ENCODE measurements at regions not wholly inside any gene's neighbourhood (a gene's known extent, or its start where the extent isn't known, plus 50 kb on each side); places are given as distances from the start of the nearest gene placed in this dataset.

DNA sequence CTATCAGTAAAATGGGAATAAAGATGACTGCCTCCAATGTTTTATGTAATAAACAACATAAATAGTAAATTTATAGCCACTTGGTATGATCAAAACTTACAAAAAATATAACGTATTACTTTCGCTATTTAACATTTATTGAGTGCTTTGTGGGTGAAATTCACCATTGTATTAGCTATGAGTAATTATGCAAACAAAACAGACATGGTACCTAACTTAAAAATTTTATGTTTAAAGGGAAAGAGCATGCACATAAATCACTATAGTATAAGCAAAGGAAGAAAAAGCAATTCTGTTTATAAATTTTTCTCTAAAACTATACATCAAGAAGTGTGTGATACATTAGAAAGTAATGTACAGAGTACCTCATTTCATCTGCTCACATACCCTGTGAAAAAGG lies 1046.2 kb downstream of the NCAM2 start:
- no peak for DNase-seq
- Mint-ChIP-seq H3K9me3 (peaks cover 0 to 8% (median 4%) of the 10 kb centered on the region in 7 donors), H3K27me3 (no peaks in the 10 kb centered on the region), H3K27ac (no peak overlapping the region), H3K4me3 (no peak overlapping the region), H3K4me1 (no peaks in the 10 kb centered on the region), H3K36me3 (no peaks in the 10 kb centered on the region)
- peaks cover 6 to 20% of the 10 kb centered on the region in 2 experiments for H3K9me3 ChIP-seq (ENCODE audit: control insufficient read depth in 2 of 2, low read length in 2 of 2)
- H3K27me3 ChIP-seq (ENCODE audit: control insufficient read depth, insufficient read depth, low read length): no peaks in the 10 kb centered on the region
- no peak for ATAC-seq (ENCODE audit: low read depth in 2 of 2)
- H3K4me1 ChIP-seq (ENCODE audit: control insufficient read depth, insufficient read depth, low read length, poor library complexity, severe bottlenecking): no peaks in the 10 kb centered on the region
- H3K27ac ChIP-seq (ENCODE audit: insufficient read depth, low read length, poor library complexity, severe bottlenecking): no peak overlapping the region
- H3K4me3 ChIP-seq (ENCODE audit: low read depth, low read length): no peak overlapping the region
- no peaks in the 10 kb centered on the region for H3K36me3 ChIP-seq (ENCODE audit: control insufficient read depth, insufficient read depth, low read length)

DNA sequence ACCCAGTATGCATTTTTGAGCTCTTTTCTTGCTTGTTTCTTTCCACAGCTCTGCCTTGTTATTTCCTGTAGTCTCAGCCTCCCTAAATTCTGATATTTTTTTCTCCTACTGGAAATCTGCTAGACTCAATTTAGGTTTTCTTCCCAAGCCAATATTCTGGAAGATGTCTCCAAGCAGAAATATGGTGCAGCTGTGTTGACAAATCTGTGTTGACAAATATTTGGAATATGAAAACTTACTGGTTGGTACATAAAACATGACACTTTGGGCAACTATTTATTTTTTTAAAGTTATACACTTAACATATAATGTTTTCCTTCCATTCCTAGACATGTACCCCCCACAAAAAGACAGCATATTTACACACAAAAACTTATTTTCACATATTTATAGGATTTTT lies 1048.4 kb downstream of the NCAM2 start:
- no peaks in the 10 kb centered on the region for H3K27me3 ChIP-seq (ENCODE audit: control insufficient read depth, insufficient read depth, low read length)
- H3K4me3 ChIP-seq (ENCODE audit: low read depth, low read length): no peak overlapping the region
- no peak overlapping the region for H3K27ac ChIP-seq (ENCODE audit: insufficient read depth, low read length, poor library complexity, severe bottlenecking)
- H3K9me3 ChIP-seq (ENCODE audit: control insufficient read depth in 2 of 2, low read length in 2 of 2): peaks cover 2 to 4% of the 10 kb centered on the region in 2 experiments
- Mint-ChIP-seq H3K27me3 (no peaks in the 10 kb centered on the region), H3K27ac (no peak overlapping the region), H3K9me3 (peaks cover 0 to 7% (median 4%) of the 10 kb centered on the region in 7 donors), H3K4me3 (no peak overlapping the region), H3K4me1 (no peaks in the 10 kb centered on the region), H3K36me3 (no peaks in the 10 kb centered on the region)
- ATAC-seq (ENCODE audit: low read depth in 2 of 2) (no peak), DNase-seq (no peak)
- no peaks in the 10 kb centered on the region for H3K4me1 ChIP-seq (ENCODE audit: control insufficient read depth, insufficient read depth, low read length, poor library complexity, severe bottlenecking)
- no peaks in the 10 kb centered on the region for H3K36me3 ChIP-seq (ENCODE audit: control insufficient read depth, insufficient read depth, low read length)

DNA sequence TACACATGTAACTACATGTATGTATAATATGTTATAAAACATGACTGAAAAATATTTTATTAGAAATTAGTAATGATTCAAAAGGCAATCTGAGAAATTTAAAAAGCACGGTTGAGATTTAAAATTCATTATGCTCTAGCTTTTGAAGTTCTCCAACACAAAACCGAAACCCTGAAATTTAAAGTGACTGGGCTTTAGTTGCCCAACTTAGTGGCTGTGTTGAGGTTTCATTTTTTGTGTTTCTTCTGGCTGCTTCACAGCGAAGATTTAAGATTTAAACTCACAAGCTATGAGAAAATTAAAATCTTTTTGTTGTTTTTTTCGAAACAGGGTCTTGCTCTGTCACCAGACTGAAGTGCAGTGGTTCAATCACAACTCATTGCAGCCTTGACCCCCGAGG lies 1058.7 kb downstream of the NCAM2 start:
- no peaks in the 10 kb centered on the region for H3K4me1 ChIP-seq (ENCODE audit: control insufficient read depth, insufficient read depth, low read length, poor library complexity, severe bottlenecking)
- no peak overlapping the region for H3K4me3 ChIP-seq (ENCODE audit: low read depth, low read length)
- no peaks in the 10 kb centered on the region for H3K36me3 Mint-ChIP-seq
- no peak overlapping the region for H3K27ac ChIP-seq (ENCODE audit: insufficient read depth, low read length, poor library complexity, severe bottlenecking)
- no peak overlapping the region for H3K27ac Mint-ChIP-seq
- no peaks in the 10 kb centered on the region for H3K36me3 ChIP-seq (ENCODE audit: control insufficient read depth, insufficient read depth, low read length)
- no peaks in the 10 kb centered on the region for H3K27me3 Mint-ChIP-seq
- peaks cover 4 to 8% of the 10 kb centered on the region in 2 experiments for H3K9me3 ChIP-seq (ENCODE audit: control insufficient read depth in 2 of 2, low read length in 2 of 2)
- H3K4me1 Mint-ChIP-seq: no peaks in the 10 kb centered on the region
- H3K27me3 ChIP-seq (ENCODE audit: control insufficient read depth, insufficient read depth, low read length): no peaks in the 10 kb centered on the region
- DNase-seq (no peak), ATAC-seq (ENCODE audit: low read depth in 2 of 2) (no peak)
- H3K4me3 Mint-ChIP-seq: no peak overlapping the region
- H3K9me3 Mint-ChIP-seq: peaks cover 2 to 30% (median 10%) of the 10 kb centered on the region in 7 donors

DNA sequence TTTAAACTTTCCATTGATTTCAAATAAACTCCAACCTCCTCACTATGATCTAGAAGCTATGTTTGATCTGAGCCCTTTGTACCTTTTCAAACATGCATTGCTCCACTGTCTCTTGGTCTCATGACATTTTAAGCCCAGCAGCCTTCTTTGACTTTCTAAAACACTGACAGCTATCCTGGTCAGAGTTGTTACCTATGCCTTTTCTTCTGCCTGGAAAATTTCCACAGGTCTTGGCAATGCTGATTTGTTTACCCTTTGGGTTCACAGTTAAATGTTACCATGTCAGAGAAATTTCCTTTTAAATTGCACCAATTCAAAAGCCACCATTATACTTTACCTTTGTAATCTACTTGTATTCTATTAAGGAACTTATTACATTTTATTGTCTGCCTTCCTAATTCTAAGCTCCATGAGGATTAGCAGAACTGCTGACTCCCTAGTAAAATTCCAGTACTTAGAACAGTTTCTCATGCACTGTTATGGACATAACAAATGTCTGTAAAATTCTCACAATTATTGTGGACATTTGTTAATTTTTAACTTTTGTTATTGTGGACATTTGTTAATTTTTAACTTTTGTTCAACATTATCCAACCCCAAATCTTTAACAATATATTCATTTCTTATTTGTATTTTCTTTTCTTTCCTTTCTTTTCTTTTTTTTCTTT lies 1064.4 kb downstream of the NCAM2 start:
- Histone ChIP-seq H3K4me1 (ENCODE audit: control insufficient read depth, insufficient read depth, low read length, poor library complexity, severe bottlenecking) (no peaks in the 10 kb centered on the region), H3K27ac (ENCODE audit: insufficient read depth, low read length, poor library complexity, severe bottlenecking) (no peak overlapping the region), H3K9me3 (ENCODE audit: control insufficient read depth in 2 of 2, low read length in 2 of 2) (peaks cover 5% of the 10 kb centered on the region in 2 experiments), H3K36me3 (ENCODE audit: control insufficient read depth, insufficient read depth, low read length) (no peaks in the 10 kb centered on the region), H3K4me3 (ENCODE audit: low read depth, low read length) (no peak overlapping the region), H3K27me3 (ENCODE audit: control insufficient read depth, insufficient read depth, low read length) (no peaks in the 10 kb centered on the region)
- H3K36me3 Mint-ChIP-seq: no peaks in the 10 kb centered on the region
- ATAC-seq (ENCODE audit: low read depth in 2 of 2): no peak
- H3K27ac Mint-ChIP-seq: no peak overlapping the region
- no peak for DNase-seq
- H3K4me3 Mint-ChIP-seq: no peak overlapping the region
- peaks cover 2 to 48% (median 9%) of the 10 kb centered on the region in 7 donors for H3K9me3 Mint-ChIP-seq
- H3K27me3 Mint-ChIP-seq: no peaks in the 10 kb centered on the region
- H3K4me1 Mint-ChIP-seq: no peaks in the 10 kb centered on the region

DNA sequence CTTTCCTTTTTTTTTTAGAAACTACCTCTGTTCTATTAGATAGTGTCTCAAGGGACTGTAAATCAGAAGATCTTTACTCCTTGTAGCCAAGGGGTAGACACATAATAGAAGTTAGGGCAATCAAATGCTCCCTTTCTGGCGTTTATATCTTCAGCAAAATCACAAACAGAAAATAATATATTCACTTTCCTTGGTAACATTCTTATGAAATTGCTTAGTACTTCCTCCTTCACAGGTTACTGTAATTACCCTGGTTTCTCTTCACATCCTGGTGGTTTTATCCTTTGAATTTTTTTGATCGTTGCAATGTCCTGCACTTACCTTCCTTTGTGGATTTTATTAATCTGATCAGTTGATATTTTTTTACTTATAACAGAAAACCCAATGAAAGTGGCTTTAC lies 1064.9 kb downstream of the NCAM2 start:
- Mint-ChIP-seq H3K4me1 (no peaks in the 10 kb centered on the region), H3K4me3 (no peak overlapping the region), H3K27me3 (no peaks in the 10 kb centered on the region), H3K9me3 (peaks cover 2 to 48% (median 9%) of the 10 kb centered on the region in 7 donors), H3K27ac (no peak overlapping the region), H3K36me3 (no peaks in the 10 kb centered on the region)
- Histone ChIP-seq H3K27ac (ENCODE audit: insufficient read depth, low read length, poor library complexity, severe bottlenecking) (no peak overlapping the region), H3K27me3 (ENCODE audit: control insufficient read depth, insufficient read depth, low read length) (no peaks in the 10 kb centered on the region), H3K9me3 (ENCODE audit: control insufficient read depth in 2 of 2, low read length in 2 of 2) (peaks cover 5% of the 10 kb centered on the region in 2 experiments), H3K4me3 (ENCODE audit: low read depth, low read length) (no peak overlapping the region), H3K36me3 (ENCODE audit: control insufficient read depth, insufficient read depth, low read length) (no peaks in the 10 kb centered on the region), H3K4me1 (ENCODE audit: control insufficient read depth, insufficient read depth, low read length, poor library complexity, severe bottlenecking) (no peaks in the 10 kb centered on the region)
- no peak for ATAC-seq (ENCODE audit: low read depth in 2 of 2)
- no peak for DNase-seq

DNA sequence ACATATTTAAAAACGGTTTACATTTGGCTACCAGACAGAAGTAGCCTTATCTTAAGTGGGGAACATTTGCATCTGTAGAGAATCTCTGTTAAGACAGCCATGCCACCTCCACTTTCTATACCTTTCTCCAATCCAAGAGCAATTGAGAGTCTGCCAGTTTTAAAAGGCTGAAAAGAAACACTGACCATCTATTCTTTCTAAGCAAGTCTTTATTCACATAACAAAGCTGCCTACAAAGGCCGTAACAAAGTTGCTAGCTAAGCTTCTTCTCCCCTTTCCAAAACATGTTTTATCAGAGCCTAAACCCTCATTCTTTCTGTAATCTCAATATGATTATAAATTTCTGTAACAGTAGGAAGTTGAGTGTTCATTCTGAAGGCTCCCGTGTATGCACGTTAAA lies 1078.3 kb downstream of the NCAM2 start:
- no peak overlapping the region for H3K4me3 ChIP-seq (ENCODE audit: low read depth, low read length)
- Mint-ChIP-seq H3K27me3 (no peaks in the 10 kb centered on the region), H3K36me3 (no peaks in the 10 kb centered on the region), H3K9me3 (peaks cover 0 to 14% (median 2%) of the 10 kb centered on the region in 7 donors), H3K4me1 (no peaks in the 10 kb centered on the region), H3K27ac (no peak overlapping the region), H3K4me3 (no peak overlapping the region)
- no peak for DNase-seq
- H3K9me3 ChIP-seq (ENCODE audit: control insufficient read depth in 2 of 2, low read length in 2 of 2): peaks cover 0 to 11% of the 10 kb centered on the region in 2 experiments
- H3K4me1 ChIP-seq (ENCODE audit: control insufficient read depth, insufficient read depth, low read length, poor library complexity, severe bottlenecking): no peaks in the 10 kb centered on the region
- H3K27ac ChIP-seq (ENCODE audit: insufficient read depth, low read length, poor library complexity, severe bottlenecking): no peak overlapping the region
- H3K27me3 ChIP-seq (ENCODE audit: control insufficient read depth, insufficient read depth, low read length): no peaks in the 10 kb centered on the region
- no peak for ATAC-seq (ENCODE audit: low read depth in 2 of 2)
- no peaks in the 10 kb centered on the region for H3K36me3 ChIP-seq (ENCODE audit: control insufficient read depth, insufficient read depth, low read length)

DNA sequence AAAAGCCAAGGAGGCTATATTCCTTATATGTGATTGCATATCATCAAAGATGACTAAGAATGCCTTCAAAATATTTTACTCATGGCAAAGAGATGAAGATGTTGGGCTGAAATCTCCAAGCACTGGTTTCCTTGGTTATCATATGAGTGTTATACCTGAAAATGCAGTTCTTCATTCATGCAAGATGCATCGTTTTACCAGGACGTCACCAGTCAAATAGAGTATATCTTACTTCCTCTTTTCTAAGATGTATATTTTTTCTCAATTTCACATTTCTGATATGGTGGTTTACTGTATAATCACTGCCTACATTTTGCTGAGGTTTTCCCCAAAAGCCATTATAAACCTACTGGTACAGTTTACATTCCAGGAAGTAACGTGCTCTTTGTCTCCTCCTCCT lies 1085.7 kb downstream of the NCAM2 start:
- Mint-ChIP-seq H3K27ac (no peak overlapping the region), H3K9me3 (peaks cover 0 to 19% (median 4%) of the 10 kb centered on the region in 7 donors), H3K4me1 (no peaks in the 10 kb centered on the region), H3K4me3 (no peak overlapping the region), H3K36me3 (no peaks in the 10 kb centered on the region), H3K27me3 (no peaks in the 10 kb centered on the region)
- Histone ChIP-seq H3K27ac (ENCODE audit: insufficient read depth, low read length, poor library complexity, severe bottlenecking) (no peak overlapping the region), H3K4me1 (ENCODE audit: control insufficient read depth, insufficient read depth, low read length, poor library complexity, severe bottlenecking) (no peaks in the 10 kb centered on the region), H3K27me3 (ENCODE audit: control insufficient read depth, insufficient read depth, low read length) (no peaks in the 10 kb centered on the region), H3K9me3 (ENCODE audit: control insufficient read depth in 2 of 2, low read length in 2 of 2) (peaks cover 4 to 20% of the 10 kb centered on the region in 2 experiments), H3K36me3 (ENCODE audit: control insufficient read depth, insufficient read depth, low read length) (no peaks in the 10 kb centered on the region), H3K4me3 (ENCODE audit: low read depth, low read length) (no peak overlapping the region)
- ATAC-seq (ENCODE audit: low read depth in 2 of 2): no peak
- no peak for DNase-seq

DNA sequence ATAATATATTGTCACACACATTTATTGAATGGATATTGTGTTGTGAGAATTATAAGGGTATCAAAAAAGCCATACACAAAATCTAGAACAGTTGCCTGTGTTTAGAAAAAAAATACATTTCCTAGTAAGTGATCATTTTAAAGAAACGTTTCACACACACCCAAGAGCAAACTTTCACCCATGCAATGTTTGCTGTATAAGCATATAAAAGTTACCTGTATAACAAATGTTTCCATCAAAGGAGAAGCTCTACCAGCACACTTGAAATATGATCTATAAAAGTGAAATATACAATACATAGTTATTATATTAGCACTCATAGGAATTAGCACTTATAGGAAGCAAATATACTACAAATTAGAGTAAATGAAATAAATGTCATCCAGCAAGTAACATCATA lies 1098.1 kb downstream of the NCAM2 start:
- Mint-ChIP-seq H3K27ac (no peak overlapping the region), H3K27me3 (no peaks in the 10 kb centered on the region), H3K4me3 (no peak overlapping the region), H3K36me3 (no peaks in the 10 kb centered on the region), H3K9me3 (peaks cover 0 to 8% (median 5%) of the 10 kb centered on the region in 7 donors), H3K4me1 (no peaks in the 10 kb centered on the region)
- no peaks in the 10 kb centered on the region for H3K36me3 ChIP-seq (ENCODE audit: control insufficient read depth, insufficient read depth, low read length)
- DNase-seq (no peak), ATAC-seq (ENCODE audit: low read depth in 2 of 2) (no peak)
- no peaks in the 10 kb centered on the region for H3K4me1 ChIP-seq (ENCODE audit: control insufficient read depth, insufficient read depth, low read length, poor library complexity, severe bottlenecking)
- H3K27me3 ChIP-seq (ENCODE audit: control insufficient read depth, insufficient read depth, low read length): no peaks in the 10 kb centered on the region
- H3K27ac ChIP-seq (ENCODE audit: insufficient read depth, low read length, poor library complexity, severe bottlenecking): no peak overlapping the region
- H3K9me3 ChIP-seq (ENCODE audit: control insufficient read depth in 2 of 2, low read length in 2 of 2): peaks cover 0 to 13% of the 10 kb centered on the region in 2 experiments
- no peak overlapping the region for H3K4me3 ChIP-seq (ENCODE audit: low read depth, low read length)
